A673 (cell line): ENCODE measurements at regions not wholly inside any gene's neighbourhood (a gene's known extent, or its start where the extent isn't known, plus 50 kb on each side); places are given as distances from the start of the nearest gene placed in this dataset.

Experiments
- BruUV-seq: library from RNA; stranded (reverse); fragments of 400-500 nt; replicated peaks from 2 replicates; lab custom pipeline; 2021; lab: Mats Ljungman, UMichigan
- CTCF ChIA-PET: fragments of 300-600 bp; sonication (Branson Sonifier 250); formaldehyde crosslinking; loops from one replicate; lab custom pipeline; 2022; ENCODE audit warnings: antibody characterized with exemption; lab: Charles Lee
- POLR2A ChIA-PET: fragments of 300-600 bp; sonication (Branson Sonifier 250); formaldehyde crosslinking; loops from one replicate; lab custom pipeline; 2022; ENCODE audit warnings: antibody characterized with exemption; ENCODE audit not compliant: low non-redundant PET; lab: Charles Lee
- DNase-seq: peaks from one replicate; pipeline ENCODE4 v3.0.0-alpha.2; 2015; ENCODE audit warnings: low spot score
- H3K27ac ChIP-seq: fragments of 200-600 bp; sonication (generic); 2 replicates; pipeline ENCODE4 v1.5.1; 2016; ENCODE audit warnings: mixed run types, low read depth, mild to moderate bottlenecking, mixed read lengths, antibody characterized with exemption, low read length; ENCODE audit not compliant: poor library complexity, severe bottlenecking
- H3K27me3 ChIP-seq: fragments of 200-600 bp; sonication (generic); replicated peaks from 2 replicates; pipeline ENCODE4 v1.6.1; 2017; ENCODE audit warnings: mixed run types, low read depth, mild to moderate bottlenecking, mixed read lengths, antibody characterized with exemption, low read length; ENCODE audit not compliant: insufficient read depth, poor library complexity
- H3K36me3 ChIP-seq: fragments of 200-600 bp; sonication (generic); 2 replicates; pipeline ENCODE4 v1.6.1; 2016; ENCODE audit warnings: mixed run types, mild to moderate bottlenecking, mixed read lengths, antibody characterized with exemption, low read length; ENCODE audit not compliant: insufficient read depth, poor library complexity, severe bottlenecking
- H3K4me1 ChIP-seq: fragments of 200-600 bp; sonication (generic); 2 replicates; pipeline ENCODE4 v1.6.1; 2017; ENCODE audit warnings: mixed run types, mild to moderate bottlenecking, mixed read lengths, antibody characterized with exemption, low read length; ENCODE audit not compliant: insufficient read depth, poor library complexity, severe bottlenecking
- H3K4me3 ChIP-seq: fragments of 200-600 bp; sonication (generic); 2 replicates; pipeline ENCODE4 v1.5.1; 2016; ENCODE audit warnings: low read depth, mixed run types, mild to moderate bottlenecking, mixed read lengths, low read length; ENCODE audit not compliant: poor library complexity, severe bottlenecking
- H3K9me3 ChIP-seq: fragments of 200-600 bp; sonication (generic); 2 replicates; pipeline ENCODE4 v1.6.1; 2016; ENCODE audit warnings: mixed run types, low read depth, mild to moderate bottlenecking, mixed read lengths, antibody characterized with exemption, low read length; ENCODE audit not compliant: poor library complexity, severe bottlenecking
- EZH2 ChIP-seq: fragments of 200-600 bp; sonication (generic); IDR thresholded peaks from 2 replicates; pipeline ENCODE4 v1.6.1; 2017; ENCODE audit warnings: borderline replicate concordance, low read depth, mild to moderate bottlenecking, mixed read lengths, antibody characterized with exemption, low read length; ENCODE audit not compliant: poor library complexity, severe bottlenecking
- intact Hi-C: fragments of 100-400 bp; cut with micrococcal nuclease; formaldehyde crosslinking; loops from one replicate; pipeline ENCODE4 v1.10.0; 2022; ENCODE audit not compliant: unreplicated experiment
- TF ChIP-seq, protein P1 (sequence below): fragments of 300-800, 200-600 bp; sonication (generic); conservative IDR thresholded peaks from 2 replicates; pipeline ENCODE4 v1.5.1; 2017; ENCODE audit warnings: low read depth, mild to moderate bottlenecking, antibody characterized with exemption, low read length, moderate library complexity, mixed read lengths

DNA sequence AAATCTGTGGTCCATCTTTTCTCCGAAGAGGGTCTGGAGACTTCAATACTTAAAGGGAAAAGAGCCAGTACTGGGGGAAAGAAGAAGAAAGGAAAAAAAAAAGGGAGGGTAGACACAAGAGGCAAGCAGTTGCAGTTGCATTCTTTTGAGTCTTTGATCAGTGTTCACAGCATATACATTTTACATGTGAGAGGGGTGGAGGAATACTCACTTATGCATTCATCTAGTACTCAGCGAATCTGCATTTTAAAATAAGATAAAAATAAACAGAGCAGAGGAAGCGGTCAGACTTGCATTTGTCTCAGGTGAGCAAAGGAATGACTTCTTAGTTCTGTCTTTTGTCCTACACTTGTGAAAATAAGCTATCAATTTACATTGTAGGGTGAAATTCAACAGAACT, 275.6 kb downstream of the SLC7A11 start:
- intact Hi-C loops, result no loop called here
- no TSS peak for BruUV-seq
- ChIA-PET POLR2A (no interaction called here), CTCF (no interaction called here)
- Histone ChIP-seq H3K4me1 (no peaks in the 10 kb centered on the region), H3K27me3 (no peaks in the 10 kb centered on the region), H3K4me3 (no peak overlapping the region), H3K36me3 (no peaks in the 10 kb centered on the region), H3K27ac (no peak overlapping the region), H3K9me3 (no peaks in the 10 kb centered on the region)
- TF ChIP-seq, protein P1, sequence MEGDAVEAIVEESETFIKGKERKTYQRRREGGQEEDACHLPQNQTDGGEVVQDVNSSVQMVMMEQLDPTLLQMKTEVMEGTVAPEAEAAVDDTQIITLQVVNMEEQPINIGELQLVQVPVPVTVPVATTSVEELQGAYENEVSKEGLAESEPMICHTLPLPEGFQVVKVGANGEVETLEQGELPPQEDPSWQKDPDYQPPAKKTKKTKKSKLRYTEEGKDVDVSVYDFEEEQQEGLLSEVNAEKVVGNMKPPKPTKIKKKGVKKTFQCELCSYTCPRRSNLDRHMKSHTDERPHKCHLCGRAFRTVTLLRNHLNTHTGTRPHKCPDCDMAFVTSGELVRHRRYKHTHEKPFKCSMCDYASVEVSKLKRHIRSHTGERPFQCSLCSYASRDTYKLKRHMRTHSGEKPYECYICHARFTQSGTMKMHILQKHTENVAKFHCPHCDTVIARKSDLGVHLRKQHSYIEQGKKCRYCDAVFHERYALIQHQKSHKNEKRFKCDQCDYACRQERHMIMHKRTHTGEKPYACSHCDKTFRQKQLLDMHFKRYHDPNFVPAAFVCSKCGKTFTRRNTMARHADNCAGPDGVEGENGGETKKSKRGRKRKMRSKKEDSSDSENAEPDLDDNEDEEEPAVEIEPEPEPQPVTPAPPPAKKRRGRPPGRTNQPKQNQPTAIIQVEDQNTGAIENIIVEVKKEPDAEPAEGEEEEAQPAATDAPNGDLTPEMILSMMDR, result no peak
- no peak for TF ChIP-seq EZH2
- no peak for DNase-seq

DNA sequence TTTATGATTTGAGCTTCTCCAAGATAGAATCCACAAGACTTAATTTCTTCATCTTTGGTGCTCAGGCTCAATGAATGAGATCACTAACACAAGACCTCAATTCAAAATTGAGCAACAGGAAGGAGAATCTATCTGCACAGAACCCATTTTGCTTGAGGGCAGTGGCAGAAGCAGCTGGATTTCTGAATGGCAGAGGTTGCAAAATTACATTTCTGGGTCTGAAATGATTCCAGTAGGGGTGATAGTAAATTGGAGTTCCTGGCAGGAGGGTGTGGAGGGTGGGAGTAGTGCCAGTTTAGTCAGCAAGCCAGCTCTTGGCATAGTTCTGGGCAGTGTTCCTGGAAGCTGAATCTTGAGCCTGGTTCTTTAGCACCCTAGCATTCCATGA, 281.1 kb downstream of the SLC7A11 start:
- no peaks in the 10 kb centered on the region for H3K36me3 ChIP-seq
- H3K27me3 ChIP-seq, result no peaks in the 10 kb centered on the region
- BruUV-seq, result no TSS peak
- DNase-seq, result peak; percentile 26
- ChIA-PET POLR2A (no interaction called here), CTCF (no interaction called here)
- H3K27ac ChIP-seq, result no peak overlapping the region
- H3K4me3 ChIP-seq, result no peak overlapping the region
- H3K9me3 ChIP-seq, result no peaks in the 10 kb centered on the region
- intact Hi-C loops, result no loop called here
- no peak for TF ChIP-seq EZH2
- TF ChIP-seq, protein P1, result no peak
- peaks cover 3% of the 10 kb centered on the region for H3K4me1 ChIP-seq

DNA sequence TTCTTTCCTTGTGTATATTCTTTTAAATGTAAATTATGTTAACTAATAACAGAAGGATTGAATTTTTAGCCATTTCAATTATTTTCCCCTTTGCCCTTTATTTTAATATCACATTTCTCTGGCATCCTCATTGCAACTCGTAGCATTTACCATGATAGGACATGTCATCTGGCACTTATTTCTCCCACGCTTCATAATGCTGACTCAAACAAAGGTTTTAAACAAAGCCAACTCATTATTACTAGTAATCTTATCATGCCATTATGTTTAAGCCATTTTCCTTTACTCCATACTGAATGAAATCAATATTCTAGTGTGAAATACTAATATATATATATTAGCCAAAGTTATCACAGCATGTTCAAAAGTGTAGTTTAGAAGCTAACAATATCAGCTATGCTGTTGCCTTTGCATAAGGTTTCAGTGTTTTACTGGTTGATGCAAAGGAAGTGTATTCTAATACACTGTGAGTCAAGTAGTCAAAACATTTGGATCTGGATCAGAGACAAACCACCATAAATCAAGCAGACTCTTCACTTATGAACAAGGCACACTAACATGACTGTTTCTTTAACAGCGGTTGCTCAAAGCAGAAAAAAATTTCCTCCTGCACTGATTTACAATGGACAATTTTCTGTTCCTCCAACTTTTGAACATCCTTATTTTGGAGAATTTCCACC, 281.6 kb downstream of the SLC7A11 start:
- CTCF ChIA-PET, result no interaction called here
- H3K27me3 ChIP-seq, result no peaks in the 10 kb centered on the region

More for the DNA sequence above, 281.6 kb downstream of the SLC7A11 start:
- POLR2A ChIA-PET, result no interaction called here
- Histone ChIP-seq H3K27ac (no peak overlapping the region), H3K9me3 (no peaks in the 10 kb centered on the region), H3K4me3 (no peak overlapping the region), H3K36me3 (no peaks in the 10 kb centered on the region), H3K4me1 (peaks cover 3% of the 10 kb centered on the region)
- peak; percentile 18 for DNase-seq
- TF ChIP-seq EZH2, result no peak
- TF ChIP-seq, protein P1, result no peak
- intact Hi-C loops, result no loop called here
- BruUV-seq, result no TSS peak
